DND-41 (cell line): ENCODE measurements at regions not wholly inside any gene's neighbourhood (a gene's known extent, or its start where the extent isn't known, plus 50 kb on each side); places are given as distances from the start of the nearest gene placed in this dataset.

Experiments used
- ATAC-seq: fragments of 200-7000 bp; cut with Tn5 transposase; 3 replicates; pipeline ENCODE4 v1.9.1; 2021; ENCODE audit warnings: low read depth; ENCODE audit not compliant: insufficient read depth
- DNase-seq: peaks from one replicate; pipeline ENCODE4 v3.0.0-alpha.2; 2020
- H2AFZ ChIP-seq: 2 replicates; pipeline ENCODE4 v1.6.0; 2012; ENCODE audit warnings: low read depth, low read length
- H3K27ac ChIP-seq: 2 replicates; pipeline ENCODE4 v1.5.1; 2012; ENCODE audit warnings: low read length, inconsistent platforms
- H3K27me3 ChIP-seq: fragments of 200-600 bp; sonication (generic); 2 replicates; pipeline ENCODE4 v1.6.0; 2012; ENCODE audit warnings: low read length, mild to moderate bottlenecking, inconsistent platforms; ENCODE audit not compliant: insufficient read depth, poor library complexity
- H3K36me3 ChIP-seq: 2 replicates; pipeline ENCODE4 v1.5.1; 2012; ENCODE audit warnings: low read length, inconsistent platforms; ENCODE audit not compliant: insufficient read depth
- H3K4me1 ChIP-seq: 2 replicates; pipeline ENCODE4 v1.5.1; 2012; ENCODE audit warnings: mild to moderate bottlenecking, low read length; ENCODE audit not compliant: insufficient read depth
- H3K4me2 ChIP-seq: 2 replicates; pipeline ENCODE4 v1.6.0; 2012; ENCODE audit warnings: mild to moderate bottlenecking, moderate library complexity, low read length, inconsistent platforms; ENCODE audit not compliant: insufficient read depth
- H3K4me3 ChIP-seq, 2 experiments: fragments of 200-600 bp in 1 of 2; shearing (Covaris generic) in 1 of 2; 2 replicates each; pipeline ENCODE4 v1.5.1; 2012 to 2016; ENCODE audit warnings: inconsistent platforms in 2 of 2, low read length in 2 of 2, mild to moderate bottlenecking in 2 of 2, low read depth in 1 of 2, moderate library complexity in 1 of 2
- H3K79me2 ChIP-seq: 2 replicates; pipeline ENCODE4 v1.6.0; 2012; ENCODE audit warnings: low read length, inconsistent platforms; ENCODE audit not compliant: insufficient read depth
- H3K9ac ChIP-seq: 2 replicates; pipeline ENCODE4 v1.6.0; 2012; ENCODE audit warnings: low read depth, mild to moderate bottlenecking, inconsistent platforms, low read length, moderate library complexity
- H3K9me3 ChIP-seq: 2 replicates; pipeline ENCODE4 v1.5.1; 2012; ENCODE audit warnings: low read length, moderate library complexity, mild to moderate bottlenecking, inconsistent platforms; ENCODE audit not compliant: insufficient read depth, severe bottlenecking
- H4K20me1 ChIP-seq: 2 replicates; pipeline ENCODE4 v1.6.0; 2012; ENCODE audit warnings: low read length; ENCODE audit not compliant: insufficient read depth
- EZH2 ChIP-seq: IDR thresholded peaks from 3 replicates; pipeline ENCODE4 v1.6.1; 2012; ENCODE audit warnings: borderline replicate concordance, low read depth, mild to moderate bottlenecking, moderate library complexity, low read length, inconsistent platforms; ENCODE audit not compliant: severe bottlenecking
- TF ChIP-seq, protein P1 (sequence below): IDR thresholded peaks from 2 replicates; pipeline ENCODE4 v1.5.1; 2012; ENCODE audit warnings: borderline replicate concordance, low read length, moderate library complexity, mild to moderate bottlenecking; ENCODE audit not compliant: poor library complexity, severe bottlenecking; ENCODE audit errors: extremely low read depth

DNA sequence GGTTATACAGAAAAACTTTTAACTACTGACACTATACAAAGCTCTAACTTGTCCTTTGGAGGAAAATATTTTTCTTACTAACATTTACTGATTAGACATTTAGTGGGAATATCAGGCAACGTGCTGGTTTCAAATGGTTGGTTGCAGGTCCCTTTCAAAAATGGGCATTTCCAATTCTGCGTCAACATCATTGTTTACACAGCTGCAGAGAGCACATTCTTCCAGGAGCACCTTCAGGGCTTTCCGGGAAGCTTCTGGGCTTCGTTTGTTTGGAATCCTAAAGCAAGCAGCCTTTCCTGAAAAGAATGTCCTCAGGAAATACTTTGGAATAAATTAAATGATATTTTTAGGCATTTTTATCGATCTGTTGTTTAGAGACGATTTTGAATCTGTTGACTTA is 289.7 kb downstream of the TRIML1 start:
- Histone ChIP-seq H4K20me1 (no peaks in the 10 kb centered on the region), H3K79me2 (no peaks in the 10 kb centered on the region), H3K4me2 (no peak overlapping the region), H3K4me1 (no peaks in the 10 kb centered on the region), H3K9me3 (no peaks in the 10 kb centered on the region), H2AFZ (no peak overlapping the region), H3K9ac (no peak overlapping the region), H3K4me3 (no peak overlapping the region), H3K27me3 (no peaks in the 10 kb centered on the region), H3K36me3 (no peaks in the 10 kb centered on the region), H3K27ac (no peak overlapping the region)
- DNase-seq (no peak), ATAC-seq (no peak)
- TF ChIP-seq EZH2 = no peak
- TF ChIP-seq, protein P1, sequence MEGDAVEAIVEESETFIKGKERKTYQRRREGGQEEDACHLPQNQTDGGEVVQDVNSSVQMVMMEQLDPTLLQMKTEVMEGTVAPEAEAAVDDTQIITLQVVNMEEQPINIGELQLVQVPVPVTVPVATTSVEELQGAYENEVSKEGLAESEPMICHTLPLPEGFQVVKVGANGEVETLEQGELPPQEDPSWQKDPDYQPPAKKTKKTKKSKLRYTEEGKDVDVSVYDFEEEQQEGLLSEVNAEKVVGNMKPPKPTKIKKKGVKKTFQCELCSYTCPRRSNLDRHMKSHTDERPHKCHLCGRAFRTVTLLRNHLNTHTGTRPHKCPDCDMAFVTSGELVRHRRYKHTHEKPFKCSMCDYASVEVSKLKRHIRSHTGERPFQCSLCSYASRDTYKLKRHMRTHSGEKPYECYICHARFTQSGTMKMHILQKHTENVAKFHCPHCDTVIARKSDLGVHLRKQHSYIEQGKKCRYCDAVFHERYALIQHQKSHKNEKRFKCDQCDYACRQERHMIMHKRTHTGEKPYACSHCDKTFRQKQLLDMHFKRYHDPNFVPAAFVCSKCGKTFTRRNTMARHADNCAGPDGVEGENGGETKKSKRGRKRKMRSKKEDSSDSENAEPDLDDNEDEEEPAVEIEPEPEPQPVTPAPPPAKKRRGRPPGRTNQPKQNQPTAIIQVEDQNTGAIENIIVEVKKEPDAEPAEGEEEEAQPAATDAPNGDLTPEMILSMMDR = no peak

- Histone ChIP-seq H3K36me3 (no peaks in the 10 kb centered on the region), H3K27me3 (no peaks in the 10 kb centered on the region), H4K20me1 (no peaks in the 10 kb centered on the region), H3K9me3 (no peaks in the 10 kb centered on the region), H3K27ac (no peak overlapping the region), H3K4me2 (no peak overlapping the region), H3K79me2 (no peaks in the 10 kb centered on the region), H3K9ac (no peak overlapping the region), H2AFZ (no peak overlapping the region), H3K4me1 (no peaks in the 10 kb centered on the region), H3K4me3 (no peak overlapping the region)
- no peak for TF ChIP-seq EZH2
- TF ChIP-seq, protein P1 = no peak
- no peak for DNase-seq
- no peak for ATAC-seq
These were observed 290.7 kb downstream of the TRIML1 start for GRCh38 chr4:188429965-188430364.

- ATAC-seq (no peak), DNase-seq (no peak)
- Histone ChIP-seq H3K27ac (no peak overlapping the region), H4K20me1 (no peaks in the 10 kb centered on the region), H3K4me2 (no peak overlapping the region), H3K9ac (no peak overlapping the region), H3K9me3 (peaks cover 2% of the 10 kb centered on the region), H3K4me1 (no peaks in the 10 kb centered on the region), H3K4me3 (no peak overlapping the region), H3K79me2 (no peaks in the 10 kb centered on the region), H3K27me3 (no peaks in the 10 kb centered on the region), H3K36me3 (no peaks in the 10 kb centered on the region), H2AFZ (no peak overlapping the region)
- no peak for TF ChIP-seq EZH2
- TF ChIP-seq, protein P1 = no peak
These were observed 291.1 kb downstream of the TRIML1 start for GRCh38 chr4:188430384-188430783.

DNA sequence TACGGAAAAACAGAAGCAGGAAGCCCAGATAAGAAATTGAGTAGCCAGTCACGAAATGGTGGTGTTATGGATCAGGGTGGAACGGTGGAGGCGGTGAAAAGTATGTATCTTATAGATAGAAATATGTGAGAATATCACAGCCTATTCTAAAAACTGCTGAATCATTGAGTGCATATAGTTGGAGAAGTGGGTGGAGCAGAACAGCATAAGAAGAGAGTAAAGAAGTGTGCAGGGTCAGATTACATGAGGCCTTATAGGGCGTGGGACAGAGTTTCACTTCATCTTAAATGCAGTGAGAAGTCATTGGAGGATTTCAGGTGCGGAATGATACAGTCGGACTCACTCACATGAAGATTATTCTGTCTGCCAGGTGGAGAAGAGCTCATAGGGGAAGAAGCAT is 293.1 kb downstream of the TRIML1 start:
- Histone ChIP-seq H3K4me2 (no peak overlapping the region), H2AFZ (no peak overlapping the region), H3K36me3 (no peaks in the 10 kb centered on the region), H3K79me2 (no peaks in the 10 kb centered on the region), H3K27me3 (no peaks in the 10 kb centered on the region), H4K20me1 (no peaks in the 10 kb centered on the region), H3K9ac (no peak overlapping the region), H3K4me3 (no peak overlapping the region), H3K27ac (no peak overlapping the region), H3K9me3 (peaks cover 3% of the 10 kb centered on the region), H3K4me1 (no peaks in the 10 kb centered on the region)
- DNase-seq (no peak), ATAC-seq (no peak)
- TF ChIP-seq EZH2 = no peak
- TF ChIP-seq, protein P1 = no peak
